Endothelial cell of umbilical vein (primary cell): ENCODE measurements at regions not wholly inside any gene's neighbourhood (a gene's known extent, or its start where the extent isn't known, plus 50 kb on each side); places are given as distances from the start of the nearest gene placed in this dataset.
"Not testable (repeated sequence)": the region's sequence is repeated elsewhere in the genome, so short reads cannot be mapped to it uniquely, and the experiment has no call there.

Experiments
- BruUV-seq: library from RNA; stranded (reverse); fragments of 400-500 nt; replicated peaks from 2 replicates; lab custom pipeline; 2021; lab: Mats Ljungman, UMichigan
- CTCF ChIA-PET: fragments of 300-600, 350-600 bp; sonication (Branson Sonifier 250); formaldehyde crosslinking; loops from one replicate; lab custom pipeline; 2021; ENCODE audit warnings: antibody characterized with exemption, inconsistent platforms; lab: Charles Lee
- POLR2A ChIA-PET: fragments of 300-600, 350-600 bp; sonication (Branson Sonifier 250); formaldehyde crosslinking; loops from one replicate; lab custom pipeline; 2021; ENCODE audit warnings: antibody characterized with exemption, inconsistent platforms; lab: Charles Lee
- DNase-seq: peaks from one replicate; pipeline ENCODE4 v3.0.0-alpha.2; 2011; ENCODE audit warnings: low read depth, low spot score
- FAIRE-seq: peaks from 2 replicates; lab custom pipeline; 2011; peaks lifted over from hg19 to GRCh38; lab: Jason Lieb, UNC
- H2AFZ ChIP-seq: 2 replicates; pipeline ENCODE4 v1.6.0; 2012; ENCODE audit warnings: low read depth, low read length, control low read depth, inconsistent platforms
- H3K27ac ChIP-seq: 2 replicates; pipeline ENCODE4 v1.5.1; 2011; ENCODE audit warnings: low read depth, mild to moderate bottlenecking, control low read depth, low read length, moderate library complexity; ENCODE audit not compliant: insufficient read depth
- H3K27me3 ChIP-seq, 2 experiments: 2 replicates each; pipeline versions ENCODE4 v1.6.0 to v1.6.1; 2011; ENCODE audit warnings: low read length in 2 of 2, mixed read lengths in 1 of 2; ENCODE audit not compliant: control insufficient read depth in 2 of 2, insufficient read depth in 2 of 2
- H3K36me3 ChIP-seq, 2 experiments: 2 replicates in 1 of 2; 3 replicates in 1 of 2; pipeline ENCODE4 v1.5.1; 2011; ENCODE audit warnings: low read length in 2 of 2, mild to moderate bottlenecking in 1 of 2, moderate library complexity in 1 of 2; ENCODE audit not compliant: control insufficient read depth in 2 of 2, insufficient read depth in 2 of 2; ENCODE audit errors: extremely low read depth in 1 of 2
- H3K4me1 ChIP-seq: 3 replicates; pipeline ENCODE4 v1.5.1; 2011; ENCODE audit warnings: mild to moderate bottlenecking, low read length; ENCODE audit not compliant: control insufficient read depth, insufficient read depth; ENCODE audit errors: extremely low read depth
- H3K4me2 ChIP-seq: 2 replicates; pipeline ENCODE4 v1.6.1; 2011; ENCODE audit warnings: low read length, control low read depth, mixed read lengths; ENCODE audit not compliant: insufficient read depth
- H3K4me3 ChIP-seq, 3 experiments: fragments of 200-600 bp in 1 of 3; sonication (generic), shearing (Covaris generic) in 1 of 3; replicated peaks in 1 of 3; 2 replicates each; pipeline ENCODE4 v1.5.1; 2011 to 2016; ENCODE audit warnings: control low read depth in 3 of 3, low read length in 3 of 3, mild to moderate bottlenecking in 2 of 3, inconsistent platforms in 1 of 3, low read depth in 1 of 3, moderate library complexity in 1 of 3; ENCODE audit not compliant: insufficient read depth in 1 of 3
- H3K79me2 ChIP-seq: 2 replicates; pipeline ENCODE4 v1.6.0; 2012; ENCODE audit warnings: low read length, inconsistent platforms; ENCODE audit not compliant: control insufficient read depth, insufficient read depth
- H3K9ac ChIP-seq: replicated peaks from 2 replicates; pipeline ENCODE3; 2011; ENCODE audit warnings: low read length, control low read depth; ENCODE audit not compliant: insufficient read depth; ENCODE audit errors: extremely low read depth
- H3K9me1 ChIP-seq: replicated peaks from 3 replicates; pipeline ENCODE4 v1.6.0; 2011; ENCODE audit warnings: mild to moderate bottlenecking, low read length; ENCODE audit not compliant: control insufficient read depth, insufficient read depth; ENCODE audit errors: extremely low read depth
- H3K9me3 ChIP-seq: replicated peaks from 2 replicates; pipeline ENCODE4 v1.5.1; 2012; ENCODE audit warnings: low read length, inconsistent platforms; ENCODE audit not compliant: control insufficient read depth, insufficient read depth
- H4K20me1 ChIP-seq: replicated peaks from 2 replicates; pipeline ENCODE3; 2011; ENCODE audit warnings: mild to moderate bottlenecking, low read length; ENCODE audit not compliant: control insufficient read depth, insufficient read depth; ENCODE audit errors: extremely low read depth
- EZH2 ChIP-seq: IDR thresholded peaks from 2 replicates; pipeline ENCODE4 v1.6.1; 2012; ENCODE audit warnings: borderline replicate concordance, low read depth, mild to moderate bottlenecking, moderate library complexity, low read length, inconsistent platforms; ENCODE audit not compliant: severe bottlenecking
- FOS ChIP-seq: IDR thresholded peaks from 2 replicates; pipeline ENCODE4 v1.6.1; 2011; ENCODE audit warnings: mild to moderate bottlenecking, low read length, moderate library complexity, borderline replicate concordance; ENCODE audit not compliant: insufficient read depth
- GATA2 ChIP-seq: IDR thresholded peaks from 2 replicates; pipeline ENCODE4 v1.7.0; 2011; ENCODE audit warnings: low read depth, mild to moderate bottlenecking, moderate library complexity, mixed read lengths, low read length; ENCODE audit not compliant: insufficient read length, insufficient read depth
- JUN ChIP-seq: IDR thresholded peaks from 2 replicates; pipeline ENCODE4 v1.6.1; 2011; ENCODE audit warnings: borderline replicate concordance, low read depth; ENCODE audit not compliant: insufficient read length, insufficient read depth
- MAX ChIP-seq: IDR thresholded peaks from 2 replicates; pipeline ENCODE4 v1.6.1; 2011; ENCODE audit not compliant: insufficient read depth, insufficient read length
- MYC ChIP-seq: IDR thresholded peaks from one replicate; pipeline ENCODE4 v1.6.1; 2011; ENCODE audit warnings: mild to moderate bottlenecking, low read depth, low read length
- POLR2AphosphoS5 ChIP-seq: IDR thresholded peaks from 2 replicates; pipeline ENCODE4 v1.6.1; 2012; ENCODE audit warnings: low read depth, mild to moderate bottlenecking, control low read depth, low read length, moderate library complexity; ENCODE audit not compliant: insufficient read depth
- dilution Hi-C: fragments of 300-500 bp; cut with MboI; formaldehyde crosslinking; loops from one replicate; pipeline ENCODE4 v1.15.0; 2019; ENCODE audit warnings: low sequenced_read_pairs; ENCODE audit not compliant: extremely low pct_ligation_motif_present
- intact Hi-C: fragments of 100-400 bp; cut with micrococcal nuclease; formaldehyde crosslinking; loops from one replicate; pipeline ENCODE4 v1.10.0; 2022
- TF ChIP-seq, protein P1 (sequence below), 2 donors: IDR thresholded peaks; 1 replicate in 1 of 2; 2 replicates in 1 of 2; pipeline ENCODE4 v1.5.1; 2011; ENCODE audit warnings: low read length in 2 of 2, mild to moderate bottlenecking in 2 of 2, moderate library complexity in 2 of 2, control low read depth in 1 of 2, inconsistent platforms in 1 of 2, low read depth in 1 of 2; ENCODE audit not compliant: insufficient read depth in 1 of 2; ENCODE audit errors: extremely low read depth in 1 of 2

DNA sequence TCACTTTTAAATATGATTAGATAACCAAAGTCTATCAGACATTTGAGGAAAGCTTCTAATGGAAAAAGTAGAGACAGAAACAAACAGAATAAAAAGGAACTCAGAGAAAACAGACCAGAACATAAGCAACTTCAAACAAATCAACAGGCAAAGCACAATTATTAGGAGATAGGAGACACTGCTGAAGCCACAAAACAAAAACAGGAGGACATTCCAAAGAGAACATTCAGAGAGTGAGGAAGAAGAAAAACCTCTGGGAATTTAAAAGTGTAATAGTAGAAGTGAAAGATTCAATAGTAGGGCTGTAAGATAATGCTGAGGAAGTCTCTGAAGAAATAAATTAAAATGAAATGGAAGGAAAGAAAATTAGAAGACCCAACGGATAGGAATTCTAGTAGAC is 83.2 kb upstream of the TBCA start:
- intact Hi-C loops: no loop called here
- H3K79me2 ChIP-seq: no peaks in the 10 kb centered on the region
- CTCF ChIA-PET: no interaction called here
- H3K4me1 ChIP-seq: no peaks in the 10 kb centered on the region
- dilution Hi-C loops: no loop called here
- H3K9ac ChIP-seq: no peak overlapping the region
- H3K27ac ChIP-seq: no peak overlapping the region
- no peaks in the 10 kb centered on the region for H3K9me3 ChIP-seq
- H3K27me3 ChIP-seq: peaks cover 34 to 36% of the 10 kb centered on the region in 2 experiments
- no peaks in the 10 kb centered on the region for H4K20me1 ChIP-seq
- H2AFZ ChIP-seq: no peak overlapping the region
- TF ChIP-seq GATA2 (no peak), MAX (no peak), EZH2 (no peak), MYC (no peak), POLR2AphosphoS5 (no peak), JUN (no peak), FOS (no peak)
- TF ChIP-seq, protein P1, sequence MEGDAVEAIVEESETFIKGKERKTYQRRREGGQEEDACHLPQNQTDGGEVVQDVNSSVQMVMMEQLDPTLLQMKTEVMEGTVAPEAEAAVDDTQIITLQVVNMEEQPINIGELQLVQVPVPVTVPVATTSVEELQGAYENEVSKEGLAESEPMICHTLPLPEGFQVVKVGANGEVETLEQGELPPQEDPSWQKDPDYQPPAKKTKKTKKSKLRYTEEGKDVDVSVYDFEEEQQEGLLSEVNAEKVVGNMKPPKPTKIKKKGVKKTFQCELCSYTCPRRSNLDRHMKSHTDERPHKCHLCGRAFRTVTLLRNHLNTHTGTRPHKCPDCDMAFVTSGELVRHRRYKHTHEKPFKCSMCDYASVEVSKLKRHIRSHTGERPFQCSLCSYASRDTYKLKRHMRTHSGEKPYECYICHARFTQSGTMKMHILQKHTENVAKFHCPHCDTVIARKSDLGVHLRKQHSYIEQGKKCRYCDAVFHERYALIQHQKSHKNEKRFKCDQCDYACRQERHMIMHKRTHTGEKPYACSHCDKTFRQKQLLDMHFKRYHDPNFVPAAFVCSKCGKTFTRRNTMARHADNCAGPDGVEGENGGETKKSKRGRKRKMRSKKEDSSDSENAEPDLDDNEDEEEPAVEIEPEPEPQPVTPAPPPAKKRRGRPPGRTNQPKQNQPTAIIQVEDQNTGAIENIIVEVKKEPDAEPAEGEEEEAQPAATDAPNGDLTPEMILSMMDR (IDR thresholded peaks at IDR 0.05; ENCODE audit: extremely low read depth in 1 of 2, insufficient read depth in 1 of 2, low read depth in 1 of 2, low read length in 2 of 2): no peak
- H3K4me2 ChIP-seq: no peak overlapping the region
- no peaks in the 10 kb centered on the region for H3K36me3 ChIP-seq
- H3K4me3 ChIP-seq: no peak overlapping the region
- no TSS peak for BruUV-seq
- no peaks in the 10 kb centered on the region for H3K9me1 ChIP-seq
- DNase-seq: no peak
- no peak for FAIRE-seq
- POLR2A ChIA-PET: no interaction called here

GRCh38 chr5:77858678-77859077 is 82.5 kb upstream of the TBCA start:
- DNase-seq, dilution Hi-C loops, FAIRE-seq, H2AFZ ChIP-seq, H3K9me3 ChIP-seq, H3K4me1 ChIP-seq, POLR2A ChIA-PET, H4K20me1 ChIP-seq, H3K27ac ChIP-seq, H3K79me2 ChIP-seq, CTCF ChIA-PET, intact Hi-C loops, H3K4me3 ChIP-seq, H3K9ac ChIP-seq, H3K36me3 ChIP-seq, H3K9me1 ChIP-seq, H3K4me2 ChIP-seq, BruUV-seq: not testable (repeated sequence)
- H3K27me3 ChIP-seq: peaks cover 34 to 38% of the 10 kb centered on the region in 2 experiments
